Upper lobe of left lung (tissue), 4 donors: ENCODE measurements at regions not wholly inside any gene's neighbourhood (a gene's known extent, or its start where the extent isn't known, plus 50 kb on each side); places are given as distances from the start of the nearest gene placed in this dataset.

Experiments used
- CTCF ChIP-seq, 6 experiments: fragments of 450-650 bp in 4 of 6; fragments of 200-600 bp in 2 of 6; sonication (generic) in 2 of 6; IDR thresholded peaks; one replicate each; pipeline ENCODE4 v1.5.1; 2016 to 2019; ENCODE audit warnings: antibody characterized with exemption in 6 of 6
- EP300 ChIP-seq, 4 donors: sonication (generic); formaldehyde crosslinking; IDR thresholded peaks; one replicate each; pipeline ENCODE4 v1.5.1; 2017; ENCODE audit warnings: antibody characterized with exemption in 4 of 4, control low read depth in 2 of 4
- POLR2A ChIP-seq, 4 donors: fragments of 450-650 bp; IDR thresholded peaks; one replicate each; pipeline ENCODE4 v1.5.1; 2016 to 2017; ENCODE audit warnings: antibody characterized with exemption in 4 of 4, mild to moderate bottlenecking in 2 of 4
- POLR2AphosphoS5 ChIP-seq, 2 donors: sonication (generic); formaldehyde crosslinking; IDR thresholded peaks; one replicate each; pipeline ENCODE4 v1.5.1; 2017; ENCODE audit warnings: antibody characterized with exemption in 2 of 2

GRCh38 chr14:23869078-23869719 lies 84.4 kb upstream of the DHRS4 start:
- TF ChIP-seq POLR2A (IDR thresholded peaks at IDR 0.05), result no peak
- no peak for TF ChIP-seq CTCF (IDR thresholded peaks at IDR 0.05)
- no peak for TF ChIP-seq EP300 (IDR thresholded peaks at IDR 0.05)
- no peak for TF ChIP-seq POLR2AphosphoS5 (IDR thresholded peaks at IDR 0.05)
